HG03066 (cell line): ENCODE measurements at regions not wholly inside any gene's neighbourhood (a gene's known extent, or its start where the extent isn't known, plus 50 kb on each side); places are given as distances from the start of the nearest gene placed in this dataset.
"Not testable (repeated sequence)": the region's sequence is repeated elsewhere in the genome, so short reads cannot be mapped to it uniquely, and the experiment has no call there.

Source experiments
- ATAC-seq: cut with Tn5 transposase; IDR thresholded peaks from one replicate; pipeline ENCODE4 v1.9.1; 2021; ENCODE audit warnings: low read depth; ENCODE audit not compliant: unreplicated experiment

GRCh38 chr11:67878666-67879065 is 125.2 kb downstream of the UNC93B1 start:
- not testable (repeated sequence) for ATAC-seq

GRCh38 chr11:67877316-67877715 is 126.6 kb downstream of the UNC93B1 start:
- not testable (repeated sequence) for ATAC-seq

- ATAC-seq, result not testable (repeated sequence)
These were observed 130.7 kb downstream of the UNC93B1 start for GRCh38 chr11:67873223-67873622.

GRCh38 chr11:67871168-67871567 is 132.7 kb downstream of the UNC93B1 start:
- ATAC-seq, result not testable (repeated sequence)

GRCh38 chr11:67862896-67863295 is 141.0 kb downstream of the UNC93B1 start:
- not testable (repeated sequence) for ATAC-seq

GRCh38 chr11:67859513-67860161 is 144.3 kb downstream of the UNC93B1 start:
- ATAC-seq, result not testable (repeated sequence)

GRCh38 chr11:67850747-67851146 is 153.2 kb downstream of the UNC93B1 start:
- not testable (repeated sequence) for ATAC-seq

GRCh38 chr11:67849766-67850165 is 154.1 kb downstream of the UNC93B1 start:
- not testable (repeated sequence) for ATAC-seq

- ATAC-seq, result not testable (repeated sequence)
These were observed 155.7 kb downstream of the UNC93B1 start for GRCh38 chr11:67847896-67848875.

- ATAC-seq, result not testable (repeated sequence)
These were observed 157.6 kb downstream of the UNC93B1 start for GRCh38 chr11:67846303-67846702.

- ATAC-seq, result not testable (repeated sequence)
These were observed 158.6 kb downstream of the UNC93B1 start for GRCh38 chr11:67845296-67845695.

GRCh38 chr11:67840599-67840998 is 163.3 kb downstream of the UNC93B1 start:
- ATAC-seq, result not testable (repeated sequence)

- not testable (repeated sequence) for ATAC-seq
These were observed 155.7 kb upstream of the ALDH3B2 start for GRCh38 chr11:67830152-67830551.

- not testable (repeated sequence) for ATAC-seq
These were observed 152.5 kb upstream of the ALDH3B2 start for GRCh38 chr11:67826951-67827296.

- not testable (repeated sequence) for ATAC-seq
These were observed 151.9 kb upstream of the ALDH3B2 start for GRCh38 chr11:67826028-67826950.

GRCh38 chr11:67824861-67825260 is 150.4 kb upstream of the ALDH3B2 start:
- not testable (repeated sequence) for ATAC-seq

- no peak for ATAC-seq
These were observed 145.7 kb upstream of the ALDH3B2 start for GRCh38 chr11:67820081-67820480.

GRCh38 chr11:67817558-67817957 is 143.1 kb upstream of the ALDH3B2 start:
- not testable (repeated sequence) for ATAC-seq

GRCh38 chr11:67809301-67809700 is 134.9 kb upstream of the ALDH3B2 start:
- not testable (repeated sequence) for ATAC-seq

- ATAC-seq, result not testable (repeated sequence)
These were observed 133.5 kb upstream of the ALDH3B2 start for GRCh38 chr11:67807896-67808295.
